GM12875 (cell line): ENCODE measurements at regions not wholly inside any gene's neighbourhood (a gene's known extent, or its start where the extent isn't known, plus 50 kb on each side); places are given as distances from the start of the nearest gene placed in this dataset.
"Not testable (repeated sequence)": the region's sequence is repeated elsewhere in the genome, so short reads cannot be mapped to it uniquely, and the experiment has no call there.

Experiments
- H3K4me3 ChIP-seq: one replicate; pipeline ENCODE4 v1.5.1; 2011; ENCODE audit warnings: low read depth, low read length, control low read depth
- TF ChIP-seq, protein P1 (sequence below): IDR thresholded peaks from 2 replicates; pipeline ENCODE4 v1.5.1; 2011; ENCODE audit warnings: low read depth, mild to moderate bottlenecking, control low read depth, inconsistent platforms, low read length, moderate library complexity, borderline replicate concordance; ENCODE audit not compliant: insufficient read depth

DNA sequence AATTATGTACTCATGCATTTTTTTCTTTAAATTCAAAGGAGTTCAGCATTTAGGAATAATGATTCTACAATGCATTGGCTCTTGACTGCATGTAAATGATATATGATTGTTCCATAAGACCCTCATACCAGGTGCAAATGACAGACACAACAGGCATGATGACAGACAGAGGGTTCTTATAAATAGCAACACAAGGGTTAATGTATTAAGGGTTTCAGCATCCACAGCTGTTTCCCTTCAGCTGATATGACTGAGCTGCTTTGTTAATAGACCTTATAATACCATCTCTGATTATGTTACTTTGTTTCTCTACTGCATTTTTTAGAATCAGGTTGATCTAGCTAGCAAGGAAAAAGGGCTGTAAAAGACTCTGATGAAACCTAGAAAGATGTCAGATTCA lies 90.8 kb upstream of the TMTC2 start:
- no peak overlapping the region for H3K4me3 ChIP-seq
- TF ChIP-seq, protein P1, sequence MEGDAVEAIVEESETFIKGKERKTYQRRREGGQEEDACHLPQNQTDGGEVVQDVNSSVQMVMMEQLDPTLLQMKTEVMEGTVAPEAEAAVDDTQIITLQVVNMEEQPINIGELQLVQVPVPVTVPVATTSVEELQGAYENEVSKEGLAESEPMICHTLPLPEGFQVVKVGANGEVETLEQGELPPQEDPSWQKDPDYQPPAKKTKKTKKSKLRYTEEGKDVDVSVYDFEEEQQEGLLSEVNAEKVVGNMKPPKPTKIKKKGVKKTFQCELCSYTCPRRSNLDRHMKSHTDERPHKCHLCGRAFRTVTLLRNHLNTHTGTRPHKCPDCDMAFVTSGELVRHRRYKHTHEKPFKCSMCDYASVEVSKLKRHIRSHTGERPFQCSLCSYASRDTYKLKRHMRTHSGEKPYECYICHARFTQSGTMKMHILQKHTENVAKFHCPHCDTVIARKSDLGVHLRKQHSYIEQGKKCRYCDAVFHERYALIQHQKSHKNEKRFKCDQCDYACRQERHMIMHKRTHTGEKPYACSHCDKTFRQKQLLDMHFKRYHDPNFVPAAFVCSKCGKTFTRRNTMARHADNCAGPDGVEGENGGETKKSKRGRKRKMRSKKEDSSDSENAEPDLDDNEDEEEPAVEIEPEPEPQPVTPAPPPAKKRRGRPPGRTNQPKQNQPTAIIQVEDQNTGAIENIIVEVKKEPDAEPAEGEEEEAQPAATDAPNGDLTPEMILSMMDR = no peak

DNA sequence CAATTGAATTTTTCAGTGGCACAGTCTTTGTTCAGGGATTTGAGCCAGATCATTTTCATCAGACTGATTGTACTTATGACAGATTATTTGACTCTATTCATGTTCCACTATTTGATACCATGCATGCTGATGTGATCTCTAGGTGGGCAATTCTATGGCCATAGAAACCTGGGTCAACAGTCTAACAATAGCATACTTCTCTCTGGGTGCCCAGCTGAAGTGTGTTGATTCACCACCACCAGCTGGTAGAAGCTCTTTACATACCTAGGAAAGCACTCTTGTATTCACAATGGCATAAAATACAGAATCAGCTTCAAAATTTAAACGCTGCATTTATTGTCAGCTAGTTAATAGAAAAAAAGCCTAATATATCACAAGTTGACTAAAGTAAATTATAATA lies 90.2 kb upstream of the TMTC2 start:
- TF ChIP-seq, protein P1 = no peak
- H3K4me3 ChIP-seq = no peak overlapping the region

DNA sequence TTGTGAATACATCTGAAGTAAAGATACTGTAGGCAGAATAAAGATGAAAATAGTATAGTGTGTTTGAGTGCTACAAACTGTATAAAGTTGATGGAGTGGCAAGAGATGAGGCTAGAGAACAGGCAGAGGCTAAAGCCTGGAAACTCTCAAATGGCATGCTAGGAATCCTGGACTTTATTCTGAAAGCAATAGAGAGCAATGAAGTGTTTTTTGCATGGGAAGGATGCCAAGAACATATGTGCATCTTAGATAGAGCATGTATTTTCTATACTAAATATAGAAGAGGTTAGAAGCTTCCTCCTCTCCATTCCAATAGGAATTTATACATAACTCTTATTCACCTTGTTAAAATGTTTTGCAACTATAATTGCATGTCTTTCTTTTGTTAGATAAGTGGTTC lies 86.3 kb upstream of the TMTC2 start:
- TF ChIP-seq, protein P1 = no peak
- H3K4me3 ChIP-seq = no peak overlapping the region

DNA sequence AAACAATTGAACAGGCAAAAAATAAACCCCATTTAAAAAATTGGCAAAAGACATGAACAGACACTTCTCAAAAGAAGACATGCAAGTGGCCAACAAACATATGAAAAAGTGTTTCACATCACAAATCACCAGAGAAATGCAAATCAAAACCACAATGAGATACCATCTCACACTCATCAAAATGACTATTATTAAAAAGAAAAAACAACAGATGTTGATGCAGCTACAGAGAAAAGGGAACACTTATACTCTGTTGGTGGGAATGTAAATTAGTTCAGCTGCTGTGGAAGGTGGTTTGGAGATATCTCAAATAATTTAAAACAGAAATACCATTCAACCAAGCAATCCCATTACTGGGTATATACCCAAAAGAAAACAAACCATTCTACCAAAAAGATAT lies 83.1 kb upstream of the TMTC2 start:
- H3K4me3 ChIP-seq = not testable (repeated sequence)

DNA sequence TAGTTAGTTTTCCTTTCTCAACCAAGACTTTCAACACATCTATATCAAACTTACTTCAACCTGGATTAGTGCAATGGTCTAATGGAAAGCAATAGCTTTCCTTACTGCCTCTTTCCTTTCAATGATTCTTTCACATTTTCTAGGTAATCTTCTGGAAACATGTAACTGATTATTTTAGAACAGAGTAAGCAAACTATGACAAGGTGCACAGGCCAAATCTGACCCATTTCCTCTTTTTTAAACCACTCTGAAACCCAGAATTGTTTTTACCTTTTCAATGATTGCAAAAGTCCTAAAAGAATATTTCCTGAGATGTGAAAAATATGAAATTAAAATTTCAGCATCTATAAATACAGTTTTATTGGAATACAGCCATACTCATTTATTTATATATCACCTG lies 81.6 kb upstream of the TMTC2 start:
- TF ChIP-seq, protein P1 = no peak
- H3K4me3 ChIP-seq = no peak overlapping the region

DNA sequence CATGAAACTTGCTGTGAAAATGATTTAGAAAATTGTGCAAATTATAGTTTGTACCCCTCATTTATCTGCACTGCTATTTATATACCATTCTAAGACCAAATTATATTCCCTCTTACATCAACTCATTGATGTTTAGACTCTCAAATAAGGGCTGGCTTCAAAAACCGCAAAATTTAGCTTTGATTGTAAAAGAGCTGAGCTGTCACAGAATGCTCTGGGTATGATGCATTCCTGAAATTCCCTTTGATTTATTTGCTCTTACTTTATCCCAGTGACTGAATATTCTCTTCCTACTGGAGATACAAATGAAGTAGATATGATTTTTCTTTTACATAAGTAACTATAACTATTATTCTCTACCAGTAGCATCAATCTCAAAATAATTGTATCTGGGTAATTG lies 78.0 kb upstream of the TMTC2 start:
- TF ChIP-seq, protein P1 = no peak

DNA sequence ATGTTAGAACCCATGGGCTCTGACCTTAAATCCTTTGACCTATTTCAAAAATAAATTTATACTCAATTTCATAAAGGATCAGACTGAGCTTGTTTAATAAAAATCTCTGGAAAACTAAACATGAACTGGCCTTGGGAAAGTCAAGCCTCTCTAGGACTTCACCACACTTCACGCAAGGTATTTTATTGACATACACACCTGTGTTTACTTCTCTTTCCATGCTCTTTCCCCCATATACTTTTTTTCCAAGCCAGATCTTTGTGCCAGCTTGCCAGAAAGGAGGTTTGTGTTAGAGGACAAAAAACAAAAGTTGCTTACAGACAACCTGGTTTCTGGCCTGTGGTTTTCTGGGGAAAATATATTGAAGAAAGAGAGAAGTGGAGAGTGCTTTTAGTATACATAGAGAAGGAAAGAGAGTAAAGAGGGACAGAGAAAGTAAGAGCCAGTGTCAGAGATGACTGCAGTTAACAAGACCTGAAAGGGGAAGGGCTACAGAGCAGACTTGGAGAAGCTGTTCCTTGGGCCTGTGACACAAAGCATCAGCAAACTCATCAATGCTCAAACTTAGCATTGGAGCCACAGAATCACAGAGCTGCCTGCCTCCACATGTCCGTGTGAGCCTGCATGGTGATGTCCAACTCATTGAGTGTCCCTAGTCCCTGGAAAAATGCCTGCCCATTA lies 77.3 kb upstream of the TMTC2 start:
- H3K4me3 ChIP-seq = no peak overlapping the region
- TF ChIP-seq, protein P1 = no peak

More for the DNA sequence above, 78.0 kb upstream of the TMTC2 start:
- no peak overlapping the region for H3K4me3 ChIP-seq
